Panc1 (cell line): ENCODE measurements at regions not wholly inside any gene's neighbourhood (a gene's known extent, or its start where the extent isn't known, plus 50 kb on each side); places are given as distances from the start of the nearest gene placed in this dataset.

Experiments used
- CTCF ChIP-seq: fragments of 450-650 bp; IDR thresholded peaks from 2 replicates; pipeline ENCODE4 v1.5.1; 2017; ENCODE audit warnings: mild to moderate bottlenecking
- POLR2AphosphoS5 ChIP-seq: IDR thresholded peaks from 2 replicates; pipeline ENCODE4 v1.6.1; 2012; ENCODE audit warnings: mild to moderate bottlenecking, low read depth, low read length, moderate library complexity
- TCF7L2 ChIP-seq: IDR thresholded peaks from 2 replicates; pipeline ENCODE4 v1.6.1; 2011; ENCODE audit warnings: mild to moderate bottlenecking, low read depth, low read length, inconsistent platforms
- TF ChIP-seq, protein P1 (sequence below), 2 experiments: IDR thresholded peaks; 2 replicates each; pipeline ENCODE4 v1.6.1; 2011 to 2012; ENCODE audit warnings: low read depth in 2 of 2, control low read depth in 1 of 2, low read length in 1 of 2, mild to moderate bottlenecking in 1 of 2, moderate library complexity in 1 of 2; ENCODE audit not compliant: insufficient read depth in 1 of 2

GRCh38 chr5:4019841-4020240 lies 424.2 kb downstream of the IRX1 start:
- TF ChIP-seq CTCF: no peak
- TF ChIP-seq, protein P1, sequence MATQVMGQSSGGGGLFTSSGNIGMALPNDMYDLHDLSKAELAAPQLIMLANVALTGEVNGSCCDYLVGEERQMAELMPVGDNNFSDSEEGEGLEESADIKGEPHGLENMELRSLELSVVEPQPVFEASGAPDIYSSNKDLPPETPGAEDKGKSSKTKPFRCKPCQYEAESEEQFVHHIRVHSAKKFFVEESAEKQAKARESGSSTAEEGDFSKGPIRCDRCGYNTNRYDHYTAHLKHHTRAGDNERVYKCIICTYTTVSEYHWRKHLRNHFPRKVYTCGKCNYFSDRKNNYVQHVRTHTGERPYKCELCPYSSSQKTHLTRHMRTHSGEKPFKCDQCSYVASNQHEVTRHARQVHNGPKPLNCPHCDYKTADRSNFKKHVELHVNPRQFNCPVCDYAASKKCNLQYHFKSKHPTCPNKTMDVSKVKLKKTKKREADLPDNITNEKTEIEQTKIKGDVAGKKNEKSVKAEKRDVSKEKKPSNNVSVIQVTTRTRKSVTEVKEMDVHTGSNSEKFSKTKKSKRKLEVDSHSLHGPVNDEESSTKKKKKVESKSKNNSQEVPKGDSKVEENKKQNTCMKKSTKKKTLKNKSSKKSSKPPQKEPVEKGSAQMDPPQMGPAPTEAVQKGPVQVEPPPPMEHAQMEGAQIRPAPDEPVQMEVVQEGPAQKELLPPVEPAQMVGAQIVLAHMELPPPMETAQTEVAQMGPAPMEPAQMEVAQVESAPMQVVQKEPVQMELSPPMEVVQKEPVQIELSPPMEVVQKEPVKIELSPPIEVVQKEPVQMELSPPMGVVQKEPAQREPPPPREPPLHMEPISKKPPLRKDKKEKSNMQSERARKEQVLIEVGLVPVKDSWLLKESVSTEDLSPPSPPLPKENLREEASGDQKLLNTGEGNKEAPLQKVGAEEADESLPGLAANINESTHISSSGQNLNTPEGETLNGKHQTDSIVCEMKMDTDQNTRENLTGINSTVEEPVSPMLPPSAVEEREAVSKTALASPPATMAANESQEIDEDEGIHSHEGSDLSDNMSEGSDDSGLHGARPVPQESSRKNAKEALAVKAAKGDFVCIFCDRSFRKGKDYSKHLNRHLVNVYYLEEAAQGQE (IDR thresholded peaks at IDR 0.05; ENCODE audit: insufficient read depth in 1 of 2, low read depth in 2 of 2, low read length in 1 of 2): no peak
- no peak for TF ChIP-seq POLR2AphosphoS5
- TF ChIP-seq TCF7L2: no peak
